ENCODE measurements at regions not wholly inside any gene's neighbourhood (a gene's known extent, or its start where the extent isn't known, plus 50 kb on each side); places are given as distances from the start of the nearest gene placed in this dataset.

GRCh38 chr20:48262466-48262865, 477.2 kb upstream of the SULF2 start:
- no peak for DNase-seq

DNA sequence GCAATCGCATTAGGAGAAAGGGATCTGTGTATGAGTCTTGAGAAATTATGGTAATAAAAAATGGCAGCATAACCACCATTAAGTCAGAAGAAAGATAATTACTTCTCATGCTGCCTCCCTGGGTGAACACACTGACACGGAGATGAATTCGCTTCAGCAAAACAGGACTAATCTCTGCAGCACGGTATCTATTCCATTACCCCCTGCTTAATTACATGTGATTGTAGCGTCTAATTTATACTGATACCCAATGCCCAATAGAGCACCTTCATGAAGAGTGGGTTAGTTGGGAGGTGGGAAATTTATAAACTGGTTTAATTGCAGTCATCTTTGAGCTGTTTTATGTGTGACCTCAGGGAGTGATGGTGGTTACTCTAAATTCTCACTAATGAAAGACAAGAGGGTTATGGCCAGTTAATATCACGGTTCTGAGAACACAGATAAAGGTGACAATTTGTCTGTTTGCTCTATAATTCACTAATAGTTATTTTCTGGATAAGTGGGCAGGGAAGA, 476.2 kb upstream of the SULF2 start:
- no peak for DNase-seq

GRCh38 chr20:48260129-48260756, 475.0 kb upstream of the SULF2 start:
- no peak for DNase-seq

GRCh38 chr20:48259456-48259855, 474.2 kb upstream of the SULF2 start:
- no peak for DNase-seq

- DNase-seq, result no peak
These were observed 472.6 kb upstream of the SULF2 start for GRCh38 chr20:48257833-48258232.

DNA sequence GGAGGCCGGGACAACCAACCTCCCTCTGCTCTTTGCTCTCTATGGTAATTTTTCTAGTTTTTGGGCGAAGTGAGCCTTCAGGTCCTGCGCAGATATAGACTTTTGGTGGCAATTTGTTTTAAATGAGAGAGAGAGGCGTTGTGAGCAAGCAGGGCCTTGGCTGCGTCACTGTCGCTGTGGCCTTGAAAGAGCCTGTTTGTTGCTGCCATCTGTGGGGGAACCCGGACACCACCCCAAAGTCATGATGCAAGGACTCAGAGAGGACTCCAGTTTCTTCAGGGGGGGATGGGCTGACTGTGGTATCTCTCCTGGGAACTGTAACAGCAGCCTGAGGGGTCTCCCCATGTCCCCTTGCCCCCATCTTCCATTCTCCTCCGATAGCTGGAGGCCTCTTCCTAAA, 462.7 kb upstream of the SULF2 start:
- DNase-seq, result no peak

DNA sequence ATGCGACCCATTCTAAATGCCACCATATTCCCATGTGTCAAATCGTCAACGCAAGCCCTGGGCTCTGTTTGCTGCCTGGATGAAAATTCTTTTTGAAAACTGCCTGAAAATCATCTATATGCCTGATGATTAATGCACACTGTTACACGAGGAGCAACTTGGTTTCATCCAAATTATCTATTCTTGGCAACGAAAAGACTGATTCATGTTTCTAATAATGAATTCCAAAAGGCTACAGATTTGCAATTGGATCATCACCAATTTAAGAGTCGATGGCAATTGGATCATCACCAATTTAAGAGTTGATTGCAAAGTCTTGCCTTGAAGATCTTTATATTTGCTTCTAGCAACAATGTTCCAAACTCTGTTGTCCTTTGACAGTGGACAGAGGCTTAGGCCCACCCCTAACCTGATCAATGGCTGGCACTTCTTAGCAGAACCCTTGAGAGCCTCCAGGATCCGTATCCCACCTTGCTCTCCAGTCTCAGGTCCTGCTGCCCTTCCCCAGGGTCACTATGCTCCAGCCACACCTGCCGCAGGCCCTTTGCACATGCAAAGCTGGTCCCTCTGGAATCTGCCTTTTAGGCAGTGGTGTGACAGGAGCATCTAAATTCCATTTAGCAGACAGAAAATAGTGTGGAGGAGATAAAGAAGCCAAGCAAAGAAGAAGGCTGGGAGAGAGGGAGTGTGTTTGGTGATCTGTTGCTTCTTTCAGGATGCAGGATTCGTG, 460.9 kb upstream of the SULF2 start:
- DNase-seq, result no peak

- no peak for DNase-seq
These were observed 457.3 kb upstream of the SULF2 start for GRCh38 chr20:48242623-48243022.

DNA sequence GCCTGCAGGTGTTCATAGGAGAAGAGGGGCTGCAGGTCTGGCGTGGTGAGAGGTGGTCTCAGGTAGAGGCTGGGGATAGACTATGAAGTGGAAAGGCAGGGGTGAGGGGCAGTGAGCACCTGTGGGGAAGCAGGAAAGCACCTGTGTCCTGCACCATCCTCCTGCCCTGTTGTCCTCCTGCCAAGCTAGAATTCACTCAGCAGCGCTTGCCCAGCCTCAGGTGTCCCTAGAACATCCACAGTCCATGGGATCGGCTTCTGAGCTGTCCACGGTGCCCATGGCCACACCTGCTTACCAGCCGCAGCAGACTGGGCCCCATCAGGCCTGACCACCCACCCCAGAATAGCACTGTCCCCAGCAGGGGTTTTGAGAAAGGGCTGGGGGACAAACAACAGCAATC, 456.2 kb upstream of the SULF2 start:
- DNase-seq, result no peak

GRCh38 chr20:48238781-48239180, 453.5 kb upstream of the SULF2 start:
- DNase-seq, result no peak

GRCh38 chr20:48238326-48238725, 453.0 kb upstream of the SULF2 start:
- DNase-seq, result no peak

- DNase-seq, result no peak
These were observed 451.0 kb upstream of the SULF2 start for GRCh38 chr20:48236000-48236970.

GRCh38 chr20:48234951-48235350, 449.7 kb upstream of the SULF2 start:
- DNase-seq, result no peak

DNA sequence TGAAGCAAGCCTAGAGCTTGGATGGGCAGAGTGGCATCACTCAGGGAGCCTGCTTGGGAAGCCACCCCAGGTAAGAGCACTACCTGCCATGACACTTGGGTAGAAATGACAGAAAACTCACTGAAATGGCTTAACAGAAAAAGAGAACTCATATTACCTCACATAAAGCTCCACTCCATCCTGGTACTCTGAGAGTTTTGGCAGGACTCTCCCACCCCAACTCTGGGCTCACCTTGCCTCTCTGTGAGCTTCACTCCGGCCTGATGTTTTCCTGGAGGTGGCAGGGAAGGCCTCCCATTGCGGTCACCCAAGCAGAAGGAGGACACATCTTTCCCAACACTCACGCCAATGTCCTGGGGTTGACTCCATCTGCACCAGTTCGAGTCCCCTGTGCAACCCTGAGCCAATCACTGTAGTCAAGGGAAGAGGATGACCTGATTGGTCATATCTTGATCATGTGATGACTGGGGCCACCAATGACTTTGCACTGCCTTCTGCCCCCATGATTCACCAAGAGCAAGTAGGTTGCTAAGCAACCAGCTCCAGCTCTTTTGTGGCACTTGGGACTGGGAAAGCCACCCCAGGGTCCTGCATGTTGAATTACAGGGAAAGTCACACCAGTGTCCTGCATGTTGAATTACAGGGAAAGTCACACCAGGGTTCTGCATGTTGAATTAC, 446.1 kb upstream of the SULF2 start:
- no peak for DNase-seq

GRCh38 chr20:48230216-48230615, 444.9 kb upstream of the SULF2 start:
- DNase-seq, result no peak

DNA sequence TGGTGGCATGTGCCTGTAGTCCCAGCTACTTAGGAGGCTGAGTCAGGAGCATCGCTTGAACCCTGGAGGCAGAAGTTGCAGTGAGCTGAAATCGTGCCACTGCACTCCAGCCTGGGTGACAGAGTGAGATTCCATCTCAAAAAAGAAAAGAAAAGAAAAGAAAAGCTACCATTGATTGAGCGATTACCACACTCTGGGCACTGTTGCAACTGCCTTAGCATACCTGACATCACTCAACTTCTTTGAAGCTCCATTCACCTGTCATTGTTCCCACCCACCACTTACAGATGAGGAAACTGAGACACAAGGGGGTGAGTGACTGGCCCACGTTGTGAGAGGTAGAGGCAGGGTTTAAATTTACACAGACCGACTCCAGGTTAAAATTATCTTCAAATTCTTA, 442.1 kb upstream of the SULF2 start:
- no peak for DNase-seq

- DNase-seq, result no peak
These were observed 441.4 kb upstream of the SULF2 start for GRCh38 chr20:48226642-48227041.

DNA sequence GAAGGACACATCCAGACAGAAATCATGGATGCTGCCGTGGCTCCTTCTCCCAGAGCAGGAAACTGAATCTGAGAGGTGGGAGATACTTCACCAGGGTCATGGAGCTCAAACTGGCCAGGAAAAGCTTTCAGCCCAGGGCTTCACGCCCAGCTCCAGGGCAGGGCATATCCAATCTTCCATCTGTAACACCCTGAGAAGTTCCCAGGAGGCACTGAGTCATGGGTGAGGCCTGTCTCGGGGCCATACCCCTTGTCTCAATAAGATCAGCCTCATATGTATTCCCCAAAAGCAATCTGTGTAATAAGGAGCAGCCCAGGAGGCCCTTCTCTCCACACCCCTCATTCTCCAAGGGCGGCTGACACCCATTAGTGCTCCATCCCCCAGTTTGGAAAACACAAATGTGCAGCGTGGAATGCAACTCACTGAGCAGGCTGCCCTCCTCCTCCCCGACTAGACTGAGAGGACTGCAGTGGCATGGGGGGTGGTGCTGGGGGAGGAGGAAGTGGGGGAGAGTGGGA, 439.3 kb upstream of the SULF2 start:
- DNase-seq, result no peak

DNA sequence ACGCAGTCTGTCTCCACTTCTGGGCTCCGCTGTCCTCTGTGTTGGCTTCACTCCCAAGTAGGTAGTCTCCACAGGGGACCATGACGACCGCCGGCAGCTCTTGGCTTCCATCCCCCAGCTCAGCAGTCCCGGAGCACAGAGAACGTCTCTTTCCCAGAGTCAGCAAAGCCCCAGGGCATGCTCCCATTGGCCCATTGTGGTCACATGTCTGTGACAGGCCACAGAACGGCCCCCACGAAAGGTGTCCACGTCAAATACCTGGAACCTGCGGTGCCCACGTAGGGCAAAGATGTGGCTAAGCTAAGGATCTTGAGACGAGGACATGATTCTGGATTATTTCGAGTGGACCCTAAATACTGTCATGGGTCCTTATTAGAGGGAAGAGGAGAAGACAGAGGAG, 438.4 kb upstream of the SULF2 start:
- DNase-seq, result no peak

GRCh38 chr20:48222595-48223180, 437.4 kb upstream of the SULF2 start:
- DNase-seq, result no peak

DNA sequence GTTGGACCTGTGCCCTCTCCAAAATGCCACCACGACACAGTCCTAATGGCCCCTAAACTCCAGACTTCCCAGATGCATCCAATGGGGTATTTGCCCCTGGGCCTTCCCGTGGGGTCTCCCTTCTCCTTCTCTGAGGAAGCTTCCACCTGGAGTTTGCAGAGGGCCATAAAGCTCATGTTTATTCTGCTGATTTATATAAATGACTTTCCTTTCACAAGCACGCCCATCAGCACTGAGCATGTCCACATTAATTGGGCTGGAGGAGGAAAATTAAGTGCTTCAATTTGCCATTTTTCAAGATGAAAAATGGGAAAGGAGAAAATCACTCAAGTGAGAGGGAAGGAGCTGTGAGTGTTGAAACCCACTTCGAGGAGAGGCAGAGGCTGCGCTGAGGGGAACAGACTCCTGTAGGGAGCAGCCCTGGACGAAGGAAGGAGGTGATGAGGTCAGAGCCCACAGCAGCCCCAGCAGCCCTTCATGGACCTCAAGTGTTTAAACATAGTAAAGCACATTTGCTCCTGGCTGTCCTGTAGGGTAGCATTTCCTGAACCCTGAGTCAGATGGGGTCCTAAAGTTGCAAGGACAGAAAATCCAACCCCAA, 434.9 kb upstream of the SULF2 start:
- DNase-seq, result no peak

DNA sequence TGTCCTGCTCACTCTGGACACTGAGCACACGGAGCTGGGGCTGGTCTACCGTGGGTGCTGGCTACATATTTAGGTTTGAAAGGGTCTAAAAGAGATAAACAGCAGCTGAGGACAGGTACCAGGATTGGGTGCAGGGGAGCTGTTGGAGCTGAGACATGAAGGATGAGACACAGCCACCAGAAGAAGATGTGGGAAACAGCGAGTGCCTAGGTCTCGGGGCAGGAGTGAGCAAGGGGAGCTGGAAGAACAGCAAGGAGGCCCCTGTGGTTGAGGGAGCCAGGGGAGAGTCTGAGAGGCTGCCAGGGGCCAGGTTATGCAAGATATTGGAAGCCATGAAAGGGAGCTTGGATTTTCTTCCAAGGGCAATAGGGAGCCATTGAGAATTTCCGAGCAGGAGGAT, 434.0 kb upstream of the SULF2 start:
- no peak for DNase-seq

Measured in GDM1 (cell line).